GM23338 (cell line): ENCODE measurements at regions not wholly inside any gene's neighbourhood (a gene's known extent, or its start where the extent isn't known, plus 50 kb on each side); places are given as distances from the start of the nearest gene placed in this dataset.

Experiments
- ATAC-seq: fragments of 200-7000 bp; cut with Tn5 transposase; 3 replicates; pipeline ENCODE4 v1.9.1; 2020
- DNase-seq: peaks from one replicate; pipeline ENCODE4 v3.0.0-alpha.2; 2015; ENCODE audit warnings: low spot score
- H2AFZ ChIP-seq: fragments of 200-600 bp; sonication (generic); 2 replicates; pipeline ENCODE4 v1.8.0; 2016; ENCODE audit warnings: antibody characterized with exemption, mild to moderate bottlenecking, moderate library complexity
- H3F3A ChIP-seq: fragments of 200-600 bp; sonication (generic); replicated peaks from 2 replicates; pipeline ENCODE4 v1.8.0; 2017; ENCODE audit warnings: antibody characterized with exemption, mixed run types, low read depth
- H3K27ac ChIP-seq: fragments of 200-600 bp; sonication (generic); 2 replicates; pipeline ENCODE4 v1.6.1; 2016; ENCODE audit warnings: low read depth
- H3K27me3 ChIP-seq: fragments of 200-600 bp; sonication (generic); 2 replicates; pipeline ENCODE4 v1.8.0; 2016; ENCODE audit warnings: mild to moderate bottlenecking, mixed run types, moderate library complexity; ENCODE audit not compliant: insufficient read depth
- H3K36me3 ChIP-seq: fragments of 200-600 bp; sonication (generic); 2 replicates; pipeline ENCODE4 v1.8.0; 2016; ENCODE audit warnings: mild to moderate bottlenecking; ENCODE audit not compliant: insufficient read depth
- H3K4me1 ChIP-seq: fragments of 200-600 bp; sonication (generic); 2 replicates; pipeline ENCODE4 v1.8.0; 2016; ENCODE audit warnings: mild to moderate bottlenecking, moderate library complexity; ENCODE audit not compliant: insufficient read depth
- H3K4me2 ChIP-seq: fragments of 200-600 bp; sonication (generic); 2 replicates; pipeline ENCODE4 v1.7.1; 2017; ENCODE audit warnings: mixed run types
- H3K4me3 ChIP-seq: fragments of 200-600 bp; sonication (generic); 2 replicates; pipeline ENCODE4 v1.6.1; 2016; ENCODE audit warnings: mixed run types
- H3K79me2 ChIP-seq: fragments of 200-600 bp; sonication (generic); replicated peaks from 2 replicates; pipeline ENCODE4 v1.8.0; 2017; ENCODE audit warnings: mild to moderate bottlenecking; ENCODE audit not compliant: insufficient read depth
- H3K9me2 ChIP-seq: fragments of 200-600 bp; sonication (generic); 2 replicates; pipeline ENCODE4 v1.8.0; 2017; ENCODE audit not compliant: insufficient read depth
- H4K20me1 ChIP-seq: fragments of 200-600 bp; sonication (generic); replicated peaks from 2 replicates; pipeline ENCODE4 v1.8.0; 2017; ENCODE audit warnings: mild to moderate bottlenecking; ENCODE audit not compliant: insufficient read depth
- H3K27ac Mint-ChIP-seq: 2 replicates; pipeline ENCODE4 v1.8.0; 2020; ENCODE audit warnings: inconsistent platforms, mild to moderate bottlenecking, moderate library complexity, mixed read lengths
- H3K27me3 Mint-ChIP-seq: 3 replicates; pipeline ENCODE4 v1.8.0; 2022; ENCODE audit warnings: low read depth, mild to moderate bottlenecking, moderate library complexity, mixed read lengths, inconsistent platforms; ENCODE audit not compliant: insufficient read depth, poor library complexity
- H3K36me3 Mint-ChIP-seq: 3 replicates; pipeline ENCODE4 v1.8.0; 2021; ENCODE audit warnings: low read depth, mild to moderate bottlenecking, inconsistent platforms, moderate library complexity, mixed read lengths
- H3K4me1 Mint-ChIP-seq: 3 replicates; pipeline ENCODE4 v1.8.0; 2020; ENCODE audit warnings: mild to moderate bottlenecking, inconsistent platforms, mixed read lengths
- H3K4me3 Mint-ChIP-seq: 3 replicates; pipeline ENCODE4 v1.8.0; 2021; ENCODE audit warnings: moderate library complexity, mild to moderate bottlenecking, inconsistent platforms, mixed read lengths
- H3K9me3 Mint-ChIP-seq: 3 replicates; pipeline ENCODE4 v1.8.0; 2020; ENCODE audit warnings: moderate library complexity, mild to moderate bottlenecking, inconsistent platforms, mixed read lengths
- CREB1 ChIP-seq: fragments of 250-450 bp; sonication (Bioruptor Pico); IDR thresholded peaks from 2 replicates; pipeline ENCODE4 v1.5.0; 2020; ENCODE audit warnings: low read depth, mild to moderate bottlenecking, moderate library complexity
- EZH2 ChIP-seq: fragments of 200-600 bp; sonication (generic); IDR thresholded peaks from one replicate; pipeline ENCODE4 v1.8.0; 2017; ENCODE audit warnings: antibody characterized with exemption, mild to moderate bottlenecking, low read depth; ENCODE audit not compliant: unreplicated experiment
- EZH2phosphoT487 ChIP-seq: fragments of 200-600 bp; sonication (generic); IDR thresholded peaks from one replicate; pipeline ENCODE4 v1.8.1; 2018; ENCODE audit warnings: antibody characterized with exemption; ENCODE audit not compliant: unreplicated experiment
- JUNB ChIP-seq: IDR thresholded peaks from one replicate; pipeline ENCODE4 v1.6.1; 2016; ENCODE audit warnings: antibody characterized with exemption; ENCODE audit not compliant: unreplicated experiment
- NANOG ChIP-seq: IDR thresholded peaks from 2 replicates; pipeline ENCODE4 v1.6.1; 2016; ENCODE audit warnings: antibody characterized with exemption, borderline replicate concordance
- POLR2AphosphoS5 ChIP-seq: IDR thresholded peaks from 2 replicates; pipeline ENCODE4 v1.6.1; 2016; ENCODE audit warnings: antibody characterized with exemption, low read depth
- STAT1 ChIP-seq: IDR thresholded peaks from one replicate; pipeline ENCODE4 v1.6.1; 2016; ENCODE audit warnings: antibody characterized with exemption; ENCODE audit not compliant: unreplicated experiment
- ZNF114 ChIP-seq: fragments of 250-450 bp; sonication (Bioruptor Pico); IDR thresholded peaks from 2 replicates; pipeline ENCODE4 v1.5.0; 2020; ENCODE audit warnings: mild to moderate bottlenecking, moderate library complexity
- ZNF331 ChIP-seq: fragments of 250-450 bp; sonication (Bioruptor Pico); IDR thresholded peaks from 2 replicates; pipeline ENCODE4 v1.5.0; 2020; ENCODE audit warnings: low read depth, mild to moderate bottlenecking, moderate library complexity
- TF ChIP-seq, protein P1 (sequence below), 2 experiments: fragments of 200-600 bp in 1 of 2; sonication (generic) in 1 of 2; conservative IDR thresholded peaks; 2 replicates each; pipeline versions ENCODE4 v1.5.1 to v1.6.1; 2016 to 2017; ENCODE audit warnings: antibody characterized with exemption in 2 of 2, low read depth in 2 of 2, mild to moderate bottlenecking in 2 of 2, moderate library complexity in 1 of 2
- TF ChIP-seq, protein P2 (sequence below): IDR thresholded peaks from one replicate; pipeline ENCODE4 v1.6.1; 2018; ENCODE audit warnings: antibody characterized with exemption; ENCODE audit not compliant: unreplicated experiment

DNA sequence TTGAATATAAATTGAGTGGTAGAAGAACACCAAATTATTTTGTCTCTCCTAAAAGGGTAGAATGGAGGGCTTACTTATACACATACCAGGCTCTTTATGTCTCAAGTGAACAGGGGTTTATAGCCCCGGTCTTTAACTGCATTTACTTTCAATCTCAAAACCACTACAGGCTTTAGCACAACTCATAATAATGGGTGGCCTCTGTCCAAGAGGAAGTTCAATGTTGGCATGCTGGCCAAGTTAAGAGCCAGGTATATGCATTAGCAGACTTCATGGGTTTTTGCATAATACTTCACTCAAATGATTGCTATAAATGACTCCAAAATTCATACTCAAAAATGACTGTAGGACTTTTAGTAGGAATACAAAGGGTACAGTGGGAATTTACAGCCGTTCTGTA is 118.5 kb upstream of the OTUD4 start:
- H3K36me3 ChIP-seq: no peaks in the 10 kb centered on the region
- Mint-ChIP-seq H3K9me3 (no peaks in the 10 kb centered on the region), H3K27ac (no peak overlapping the region), H3K36me3 (no peaks in the 10 kb centered on the region), H3K27me3 (no peaks in the 10 kb centered on the region), H3K4me3 (no peak overlapping the region), H3K4me1 (no peaks in the 10 kb centered on the region)
- DNase-seq: no peak
- H3K9me2 ChIP-seq: 0 out of 2 replicates have a peak, but pooled peaks cover 24% of the 10 kb centered on the region
- no peaks in the 10 kb centered on the region for H3K27me3 ChIP-seq
- TF ChIP-seq ZNF331 (CRISPR knock-in tag) (no peak), CREB1 (CRISPR knock-in tag) (no peak)
- TF ChIP-seq, protein P1, sequence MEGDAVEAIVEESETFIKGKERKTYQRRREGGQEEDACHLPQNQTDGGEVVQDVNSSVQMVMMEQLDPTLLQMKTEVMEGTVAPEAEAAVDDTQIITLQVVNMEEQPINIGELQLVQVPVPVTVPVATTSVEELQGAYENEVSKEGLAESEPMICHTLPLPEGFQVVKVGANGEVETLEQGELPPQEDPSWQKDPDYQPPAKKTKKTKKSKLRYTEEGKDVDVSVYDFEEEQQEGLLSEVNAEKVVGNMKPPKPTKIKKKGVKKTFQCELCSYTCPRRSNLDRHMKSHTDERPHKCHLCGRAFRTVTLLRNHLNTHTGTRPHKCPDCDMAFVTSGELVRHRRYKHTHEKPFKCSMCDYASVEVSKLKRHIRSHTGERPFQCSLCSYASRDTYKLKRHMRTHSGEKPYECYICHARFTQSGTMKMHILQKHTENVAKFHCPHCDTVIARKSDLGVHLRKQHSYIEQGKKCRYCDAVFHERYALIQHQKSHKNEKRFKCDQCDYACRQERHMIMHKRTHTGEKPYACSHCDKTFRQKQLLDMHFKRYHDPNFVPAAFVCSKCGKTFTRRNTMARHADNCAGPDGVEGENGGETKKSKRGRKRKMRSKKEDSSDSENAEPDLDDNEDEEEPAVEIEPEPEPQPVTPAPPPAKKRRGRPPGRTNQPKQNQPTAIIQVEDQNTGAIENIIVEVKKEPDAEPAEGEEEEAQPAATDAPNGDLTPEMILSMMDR (conservative IDR thresholded peaks at IDR 0.05; ENCODE audit: low read depth in 2 of 2): no peak
- no peaks in the 10 kb centered on the region for H4K20me1 ChIP-seq
- no peak overlapping the region for H3K4me3 ChIP-seq
- no peaks in the 10 kb centered on the region for H3K79me2 ChIP-seq
- no peaks in the 10 kb centered on the region for H3F3A ChIP-seq
- no peak overlapping the region for H2AFZ ChIP-seq
- no peak for ATAC-seq
- H3K27ac ChIP-seq: no peak overlapping the region
- no peak overlapping the region for H3K4me2 ChIP-seq
- no peaks in the 10 kb centered on the region for H3K4me1 ChIP-seq

- no peak overlapping the region for H3K4me2 ChIP-seq
- Mint-ChIP-seq H3K36me3 (no peaks in the 10 kb centered on the region), H3K4me3 (no peak overlapping the region), H3K9me3 (no peaks in the 10 kb centered on the region), H3K27me3 (no peaks in the 10 kb centered on the region), H3K4me1 (no peaks in the 10 kb centered on the region), H3K27ac (no peak overlapping the region)
- TF ChIP-seq JUNB: no peak
- TF ChIP-seq EZH2: no peak
- no peak for TF ChIP-seq ZNF331 (CRISPR knock-in tag)
- TF ChIP-seq NANOG: no peak
- TF ChIP-seq, protein P1 (conservative IDR thresholded peaks at IDR 0.05; ENCODE audit: low read depth in 2 of 2): no peak
- no peak for TF ChIP-seq ZNF114 (CRISPR knock-in tag)
- no peak for TF ChIP-seq STAT1
- TF ChIP-seq POLR2AphosphoS5: no peak
- no peak for TF ChIP-seq EZH2phosphoT487
- TF ChIP-seq, protein P2, sequence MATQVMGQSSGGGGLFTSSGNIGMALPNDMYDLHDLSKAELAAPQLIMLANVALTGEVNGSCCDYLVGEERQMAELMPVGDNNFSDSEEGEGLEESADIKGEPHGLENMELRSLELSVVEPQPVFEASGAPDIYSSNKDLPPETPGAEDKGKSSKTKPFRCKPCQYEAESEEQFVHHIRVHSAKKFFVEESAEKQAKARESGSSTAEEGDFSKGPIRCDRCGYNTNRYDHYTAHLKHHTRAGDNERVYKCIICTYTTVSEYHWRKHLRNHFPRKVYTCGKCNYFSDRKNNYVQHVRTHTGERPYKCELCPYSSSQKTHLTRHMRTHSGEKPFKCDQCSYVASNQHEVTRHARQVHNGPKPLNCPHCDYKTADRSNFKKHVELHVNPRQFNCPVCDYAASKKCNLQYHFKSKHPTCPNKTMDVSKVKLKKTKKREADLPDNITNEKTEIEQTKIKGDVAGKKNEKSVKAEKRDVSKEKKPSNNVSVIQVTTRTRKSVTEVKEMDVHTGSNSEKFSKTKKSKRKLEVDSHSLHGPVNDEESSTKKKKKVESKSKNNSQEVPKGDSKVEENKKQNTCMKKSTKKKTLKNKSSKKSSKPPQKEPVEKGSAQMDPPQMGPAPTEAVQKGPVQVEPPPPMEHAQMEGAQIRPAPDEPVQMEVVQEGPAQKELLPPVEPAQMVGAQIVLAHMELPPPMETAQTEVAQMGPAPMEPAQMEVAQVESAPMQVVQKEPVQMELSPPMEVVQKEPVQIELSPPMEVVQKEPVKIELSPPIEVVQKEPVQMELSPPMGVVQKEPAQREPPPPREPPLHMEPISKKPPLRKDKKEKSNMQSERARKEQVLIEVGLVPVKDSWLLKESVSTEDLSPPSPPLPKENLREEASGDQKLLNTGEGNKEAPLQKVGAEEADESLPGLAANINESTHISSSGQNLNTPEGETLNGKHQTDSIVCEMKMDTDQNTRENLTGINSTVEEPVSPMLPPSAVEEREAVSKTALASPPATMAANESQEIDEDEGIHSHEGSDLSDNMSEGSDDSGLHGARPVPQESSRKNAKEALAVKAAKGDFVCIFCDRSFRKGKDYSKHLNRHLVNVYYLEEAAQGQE: no peak
- no peaks in the 10 kb centered on the region for H3K36me3 ChIP-seq
- no peaks in the 10 kb centered on the region for H3K4me1 ChIP-seq
- DNase-seq: no peak
- H4K20me1 ChIP-seq: no peaks in the 10 kb centered on the region
- H2AFZ ChIP-seq: no peak overlapping the region
- ATAC-seq: no peak
- H3K79me2 ChIP-seq: no peaks in the 10 kb centered on the region
- no peak overlapping the region for H3K4me3 ChIP-seq
- no peaks in the 10 kb centered on the region for H3F3A ChIP-seq
- 0 out of 2 replicates have a peak, but pooled peaks cover 24% of the 10 kb centered on the region for H3K9me2 ChIP-seq
- no peaks in the 10 kb centered on the region for H3K27me3 ChIP-seq
- H3K27ac ChIP-seq: no peak overlapping the region
These were observed 117.2 kb upstream of the OTUD4 start for GRCh38 chr4:145297556-145297955.
